GM04503 (cell line): ENCODE measurements at regions not wholly inside any gene's neighbourhood (a gene's known extent, or its start where the extent isn't known, plus 50 kb on each side); places are given as distances from the start of the nearest gene placed in this dataset.
"Not testable (repeated sequence)": the region's sequence is repeated elsewhere in the genome, so short reads cannot be mapped to it uniquely, and the experiment has no call there.

Experiments used
- DNase-seq: peaks from one replicate; pipeline ENCODE4 v3.0.0-alpha.2; 2012; ENCODE audit warnings: low read depth

DNA sequence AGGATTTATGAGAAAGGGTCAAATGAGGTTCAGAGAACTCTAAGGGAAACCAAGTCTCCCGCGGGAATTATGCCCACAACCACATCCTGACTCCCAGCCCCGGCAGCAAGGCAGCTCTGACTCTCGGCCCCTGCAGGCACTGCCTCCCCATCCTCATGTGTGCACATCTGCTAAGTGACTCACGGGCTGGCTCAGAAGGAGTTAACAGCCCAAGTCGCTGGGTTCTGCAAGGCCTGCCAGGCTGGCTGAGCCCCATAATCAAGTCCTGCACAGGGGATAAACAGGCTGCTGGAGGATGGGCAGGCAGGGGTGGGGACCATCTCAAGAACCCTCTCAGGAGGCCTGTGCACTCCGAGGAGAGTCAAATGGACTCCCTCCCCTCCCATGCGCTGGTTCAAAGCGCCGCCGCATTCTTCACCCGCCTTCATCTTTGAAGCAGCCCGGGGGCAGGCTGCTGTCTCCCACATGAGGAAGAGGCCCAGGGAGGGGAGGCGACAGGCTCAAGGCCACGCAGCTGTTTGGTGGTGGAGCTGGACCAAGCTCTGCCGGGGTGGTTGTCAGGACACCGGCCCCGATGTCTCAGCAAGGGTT lies 344.3 kb downstream of the MATN1 start:
- DNase-seq = peak; percentile 57

DNA sequence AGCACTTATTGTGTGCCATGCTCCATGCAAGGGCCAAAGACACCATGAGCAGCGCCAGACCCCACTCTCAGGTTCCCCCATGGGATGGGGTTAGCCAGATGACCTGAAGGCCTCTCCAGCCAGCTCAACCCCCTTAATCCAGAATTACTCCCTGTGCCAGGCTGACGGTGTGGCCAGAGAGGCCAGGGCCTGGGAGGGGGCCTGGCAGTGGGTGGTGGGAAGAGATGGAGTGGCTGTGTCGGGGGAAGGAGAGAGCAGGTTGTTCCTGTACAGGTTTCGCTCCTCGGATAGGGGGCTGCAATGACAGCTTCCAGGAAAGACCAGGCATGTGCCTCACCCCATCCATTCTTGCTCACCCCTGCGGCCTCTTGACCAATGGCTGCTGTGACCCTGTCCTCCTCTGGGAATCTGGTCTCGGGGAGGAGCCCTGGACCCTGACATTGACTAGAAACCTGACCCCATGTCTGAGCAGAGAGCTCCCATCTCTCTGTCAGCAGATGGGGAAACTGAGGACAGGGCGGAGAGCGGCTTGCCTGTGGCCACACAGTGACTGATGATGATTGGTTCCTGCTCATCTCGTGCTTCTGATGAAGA lies 345.3 kb downstream of the MATN1 start:
- no peak for DNase-seq

DNA sequence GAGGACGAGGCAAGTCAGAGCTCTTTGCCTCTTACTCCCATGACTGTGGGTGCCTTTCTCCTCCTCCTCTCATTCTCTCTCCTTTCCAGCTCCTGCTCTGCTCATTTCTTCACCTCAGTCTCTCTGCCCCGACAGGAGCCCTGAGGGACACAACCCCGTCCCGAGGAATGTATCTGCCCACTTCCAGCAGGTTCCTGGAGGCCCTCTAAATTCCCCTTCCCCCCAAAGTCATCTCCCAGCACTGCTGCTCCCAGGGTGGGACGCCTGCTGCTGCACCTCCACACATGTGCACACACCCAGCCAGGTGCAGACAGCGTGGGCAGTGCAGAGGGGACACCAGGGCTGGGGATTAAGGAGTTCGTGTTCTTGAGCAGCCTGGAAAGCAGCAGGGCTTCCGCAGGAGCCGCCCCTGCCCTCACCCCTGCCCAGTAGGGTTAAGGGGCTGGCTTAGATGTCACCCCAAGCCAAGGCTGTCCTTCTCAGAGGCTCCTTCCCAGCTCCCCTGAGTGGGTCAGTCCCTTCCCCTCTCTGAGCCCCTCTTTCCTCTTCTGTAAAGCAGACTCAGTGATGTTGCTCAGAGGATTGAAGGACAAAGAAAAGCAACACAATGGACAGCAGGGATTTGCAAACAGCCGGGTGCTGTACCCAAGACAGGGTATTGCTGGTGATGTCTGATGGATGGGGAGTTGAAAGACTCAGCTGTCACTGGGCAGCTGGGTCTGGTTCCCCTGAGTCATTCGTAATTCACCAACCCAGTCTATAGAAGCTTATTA lies 346.0 kb downstream of the MATN1 start:
- no peak for DNase-seq

DNA sequence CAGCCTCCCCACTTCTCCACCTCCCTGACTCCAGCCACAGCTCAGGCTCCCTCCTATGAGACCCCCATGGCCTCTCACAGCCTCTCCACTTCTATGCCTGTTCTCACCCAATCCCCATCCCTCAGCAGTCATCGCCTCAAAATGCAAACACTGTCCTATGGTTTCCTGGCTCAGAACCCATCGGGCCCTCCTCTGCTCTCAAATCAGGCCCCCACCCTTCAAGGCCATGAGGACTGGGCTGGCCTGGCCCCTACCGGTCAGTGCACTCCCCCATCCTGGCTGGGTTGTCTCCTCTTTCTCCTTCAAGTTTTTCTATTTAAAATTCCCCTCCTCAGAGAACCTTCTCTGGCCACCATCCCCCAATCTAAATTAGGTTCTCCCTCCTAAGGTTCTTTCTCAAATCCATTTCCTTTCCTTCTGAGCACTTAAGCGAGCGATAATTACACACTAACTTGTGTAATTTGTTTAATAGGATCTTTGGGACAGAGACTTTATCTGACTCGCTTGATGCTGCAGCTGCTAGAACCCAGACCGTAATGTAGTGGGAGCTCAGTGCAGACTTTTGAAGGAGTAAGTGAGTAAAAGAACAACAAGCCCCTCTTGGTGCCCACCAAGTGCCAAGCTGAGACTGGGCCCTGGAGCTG lies 347.2 kb downstream of the MATN1 start:
- no peak for DNase-seq

DNA sequence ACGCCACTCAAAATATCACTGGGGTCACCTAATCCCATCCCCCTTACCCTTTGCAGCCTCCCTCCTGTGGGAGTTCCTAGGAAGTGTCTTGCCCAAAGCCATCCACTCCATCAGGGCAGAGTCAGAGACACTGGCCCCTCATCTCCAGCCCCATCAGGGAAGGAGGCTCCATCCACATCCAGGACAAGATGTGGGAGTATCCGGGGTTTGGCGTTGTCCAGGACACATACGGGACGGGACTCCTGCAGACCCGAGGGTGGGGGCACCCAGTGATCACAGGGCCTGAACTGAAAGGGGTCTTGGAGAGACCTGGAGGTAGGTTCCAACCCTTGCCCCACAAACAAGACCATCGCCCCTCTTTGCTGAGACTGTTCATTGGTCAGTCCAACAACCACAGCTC lies 348.2 kb downstream of the MATN1 start:
- DNase-seq = no peak

DNA sequence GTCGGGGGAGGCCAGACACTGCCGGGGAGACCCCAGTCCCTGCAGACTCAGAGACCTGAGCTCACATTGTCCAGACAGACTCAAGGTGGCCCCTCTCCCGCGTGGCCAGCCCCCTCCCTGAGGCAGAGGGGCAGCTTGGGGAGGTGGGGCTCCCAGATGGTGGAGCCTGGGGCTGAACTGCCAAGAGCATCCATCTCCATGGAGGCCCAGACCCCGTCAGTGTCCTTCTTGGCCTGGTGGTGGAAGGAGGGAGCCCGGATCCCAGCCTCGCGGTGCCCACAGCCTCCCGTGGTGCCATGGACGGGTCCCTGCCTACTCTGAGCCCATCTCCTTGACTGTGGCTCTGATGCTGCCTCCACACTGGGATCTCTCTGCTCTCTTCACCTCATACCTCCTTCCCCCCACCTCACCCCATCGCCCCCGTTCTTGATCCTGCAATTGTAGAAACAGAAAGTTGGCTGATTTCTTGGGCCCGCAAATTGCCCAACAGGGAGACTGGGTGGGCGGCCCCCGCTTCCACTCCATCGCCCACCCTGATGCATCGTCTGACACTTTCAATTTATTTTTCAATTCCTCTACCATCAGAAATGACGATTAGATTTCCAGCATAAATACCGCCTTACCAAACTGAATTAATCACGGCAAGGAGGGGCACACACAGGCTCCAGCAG lies 348.9 kb downstream of the MATN1 start:
- DNase-seq = no peak

DNA sequence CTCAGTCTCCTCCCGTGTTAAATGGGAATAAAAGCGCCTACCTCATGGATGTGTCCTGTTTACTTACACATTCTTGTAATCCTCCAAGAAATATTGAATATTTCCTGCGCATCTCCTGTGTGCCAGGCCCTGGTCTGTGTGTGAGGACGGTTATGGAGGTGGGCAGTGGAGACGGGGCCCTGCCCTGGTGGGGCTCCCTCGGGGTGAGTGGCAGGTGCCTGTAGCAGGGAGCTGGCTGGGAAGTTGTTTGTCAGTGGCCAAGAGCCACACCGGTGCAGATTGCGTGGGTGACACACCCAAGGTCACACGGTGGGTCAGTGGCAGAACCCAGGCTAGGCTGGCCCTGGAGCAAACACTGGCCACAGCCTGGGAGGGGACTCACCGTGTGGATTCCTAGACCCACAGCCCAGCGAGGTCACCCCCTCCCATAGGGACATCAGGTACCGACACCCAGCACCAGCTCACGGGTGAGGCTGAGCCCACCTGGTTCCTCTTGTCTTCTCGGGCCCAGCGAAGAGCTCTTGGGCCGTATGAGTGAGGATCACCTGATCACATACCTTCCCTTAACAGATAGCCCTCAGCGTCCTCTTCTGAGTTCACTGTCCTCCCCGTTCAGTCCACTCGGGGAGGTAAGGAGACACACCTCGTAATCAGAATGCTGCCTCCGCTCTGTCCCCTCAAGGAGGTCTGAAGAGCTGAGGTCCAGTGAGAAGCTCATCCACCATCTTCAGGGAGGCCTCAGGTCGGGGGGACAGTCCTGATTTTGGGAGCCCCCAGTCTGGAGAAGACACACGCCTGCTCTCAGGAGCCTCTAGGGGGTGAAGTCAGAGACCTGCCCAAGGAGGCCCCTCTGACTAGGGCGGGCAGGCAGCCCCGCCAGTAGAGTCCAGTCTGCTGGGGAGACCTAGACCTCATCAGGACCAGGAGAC lies 349.6 kb downstream of the MATN1 start:
- DNase-seq = no peak

DNA sequence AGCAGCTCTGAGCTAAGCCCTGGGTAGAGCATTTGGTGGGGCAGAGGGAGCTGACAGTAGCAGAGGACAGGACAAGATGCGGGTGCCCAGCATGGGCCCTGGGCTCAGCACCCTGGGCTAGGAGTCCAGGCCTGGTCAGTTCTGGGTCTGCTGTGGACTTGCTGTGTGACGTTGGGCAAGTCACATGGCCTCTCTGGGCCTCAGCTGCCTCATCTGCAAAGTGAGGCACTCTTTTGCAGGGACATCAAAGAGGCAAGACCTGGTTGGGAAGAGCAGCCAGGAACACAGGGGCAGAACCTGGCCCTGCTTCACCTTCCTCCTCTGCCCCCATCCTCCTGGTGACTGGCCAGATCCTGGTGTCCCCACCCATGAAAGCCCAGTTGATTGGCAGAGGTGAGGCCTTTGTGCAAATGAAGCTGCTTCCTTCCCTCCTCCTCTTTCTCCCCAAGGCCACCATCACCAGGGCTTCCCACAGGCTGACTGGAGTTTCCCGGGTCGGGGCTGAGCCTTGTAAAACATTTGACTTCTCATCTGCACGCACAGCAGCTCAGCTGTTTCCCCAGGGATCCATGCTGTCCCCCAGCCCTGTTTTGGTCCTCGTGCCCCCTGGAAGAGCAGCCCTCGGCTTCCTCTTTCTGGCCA lies 350.5 kb downstream of the MATN1 start:
- DNase-seq = no peak

DNA sequence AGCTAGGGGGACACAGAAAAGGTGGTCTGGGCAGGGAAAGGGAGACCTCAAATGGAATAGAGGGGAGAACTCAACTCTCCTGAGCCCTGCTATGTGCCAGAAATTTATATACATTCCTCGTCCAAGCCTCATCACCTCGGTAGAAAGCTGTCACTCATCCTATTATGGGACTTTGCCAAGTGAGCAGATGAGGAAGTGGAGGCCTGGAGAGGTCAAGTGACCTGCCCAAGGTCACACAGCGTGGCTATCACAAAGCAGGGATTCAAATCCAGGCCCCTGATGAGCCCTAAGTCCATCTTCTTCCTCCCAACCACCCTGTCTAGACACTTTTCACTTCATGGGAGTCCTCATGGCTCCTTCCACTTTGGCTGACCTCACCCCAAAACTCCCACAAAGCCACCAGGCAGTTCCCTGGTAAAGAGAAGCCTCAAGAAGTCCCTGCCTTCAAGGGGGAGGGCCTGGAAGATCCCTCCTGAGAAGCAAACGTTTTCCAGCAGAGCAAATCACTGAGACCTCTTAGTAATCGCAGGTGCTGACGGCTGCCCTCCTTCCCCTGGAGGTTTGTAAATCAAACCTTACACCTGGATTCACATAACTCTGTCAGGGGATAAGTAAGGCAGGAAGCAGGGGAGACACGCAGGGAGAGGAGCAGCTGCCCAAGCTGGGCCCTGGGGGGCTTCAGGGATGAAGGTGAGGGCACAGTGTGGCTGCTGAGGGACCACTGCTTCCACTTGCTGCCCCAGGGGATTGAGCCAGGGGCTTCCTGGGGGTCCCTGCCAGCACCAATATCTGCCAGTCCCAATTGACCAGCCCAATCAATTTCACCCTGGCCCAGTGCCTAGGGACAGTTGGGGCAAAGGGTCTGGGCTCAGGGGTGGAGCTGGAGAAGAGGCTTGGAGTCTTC lies 351.2 kb downstream of the MATN1 start:
- no peak for DNase-seq

DNA sequence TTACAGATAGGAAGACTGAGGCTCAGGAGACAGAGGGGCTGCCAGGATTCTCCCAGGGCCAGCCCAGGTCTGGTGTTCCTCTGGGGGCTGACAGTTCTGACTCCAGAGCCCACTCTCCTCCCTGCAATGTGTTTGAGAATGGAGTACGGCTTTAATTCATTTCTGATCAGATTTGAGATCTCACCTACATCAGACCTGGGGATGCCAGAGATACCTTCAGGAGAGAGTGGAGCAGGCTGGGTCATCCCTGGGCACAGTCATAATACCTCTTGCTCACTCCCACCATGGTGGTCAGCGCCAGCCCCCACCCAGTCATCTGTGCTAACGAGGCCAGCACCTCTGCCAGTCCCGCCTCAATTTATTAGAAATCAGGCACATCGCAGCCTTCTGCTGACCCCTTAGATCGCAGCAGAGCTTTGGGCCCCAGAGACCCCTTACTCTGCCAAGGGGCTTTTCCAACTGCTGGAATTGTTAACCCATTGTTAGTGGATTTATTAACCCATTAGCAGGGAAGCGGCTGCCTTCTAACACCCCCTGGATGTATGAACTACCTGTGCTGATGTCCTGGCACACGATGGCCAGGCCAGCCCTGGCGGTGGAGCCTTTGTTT lies 352.1 kb downstream of the MATN1 start:
- DNase-seq = no peak

DNA sequence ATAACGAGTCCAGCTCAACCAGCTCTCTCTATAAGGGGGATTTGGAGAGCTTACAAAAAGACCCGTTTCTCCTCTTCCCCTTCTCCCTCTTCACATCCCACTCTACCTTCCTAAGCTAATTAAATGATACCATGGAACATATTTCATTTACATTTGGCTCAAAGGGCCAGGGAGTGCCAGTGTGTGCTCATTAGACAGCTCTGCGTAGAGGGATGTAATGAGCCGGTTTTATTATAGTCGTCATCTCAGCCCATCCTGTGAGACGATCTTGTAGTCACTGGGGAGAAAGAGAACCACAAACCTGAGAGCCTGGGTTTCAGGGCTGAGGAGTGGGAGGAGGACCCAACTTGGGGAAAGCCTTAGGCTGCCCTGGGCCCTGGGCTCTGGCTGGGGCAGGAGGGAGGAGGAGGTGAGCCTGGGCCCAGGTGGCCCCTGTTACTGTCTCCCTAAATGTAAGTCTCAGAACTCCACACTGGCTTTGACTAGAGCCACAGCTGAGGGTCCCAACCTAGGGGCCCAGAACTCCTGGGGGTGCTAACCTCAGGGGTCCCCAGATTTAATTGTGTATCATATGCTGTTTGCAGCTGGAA lies 354.6 kb downstream of the MATN1 start:
- no peak for DNase-seq

DNA sequence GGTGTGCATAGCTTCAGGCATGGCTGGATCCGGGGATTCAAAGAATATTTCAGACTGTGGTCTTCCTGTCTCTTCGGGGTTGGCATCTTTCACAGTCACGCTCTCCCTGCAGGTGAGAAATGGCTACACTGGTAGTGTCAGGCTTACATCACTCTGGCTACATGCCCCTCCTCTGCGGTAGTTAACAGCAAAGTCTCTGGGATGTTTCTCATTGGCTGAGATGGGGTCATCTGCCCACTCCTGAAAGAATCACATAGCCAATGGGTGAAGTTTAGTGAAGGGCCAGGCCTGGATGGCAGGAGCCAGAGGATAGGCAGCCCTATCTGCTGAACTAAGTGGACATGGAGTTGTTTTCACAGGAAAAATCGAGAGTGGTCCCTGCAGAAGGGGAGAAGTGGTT lies 356.5 kb downstream of the MATN1 start:
- no peak for DNase-seq

DNA sequence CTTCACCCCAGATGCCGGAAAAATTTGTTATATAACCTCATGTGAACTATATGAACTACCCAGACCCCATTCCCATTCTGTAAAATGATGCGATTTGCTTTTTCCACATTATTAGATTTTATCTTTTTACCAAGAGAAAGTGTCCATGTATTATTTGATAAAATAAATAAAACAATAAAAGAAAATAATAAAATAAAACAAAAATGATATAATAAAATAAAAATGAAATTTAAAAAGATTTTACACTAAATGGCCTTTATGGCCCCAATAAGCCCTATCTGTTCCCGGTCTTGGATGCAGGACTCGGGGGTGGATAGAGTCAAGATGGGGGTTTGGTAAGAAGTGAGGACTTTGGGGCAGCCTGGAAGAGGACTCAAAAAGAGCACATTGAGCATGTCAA lies 357.2 kb downstream of the MATN1 start:
- no peak for DNase-seq

DNA sequence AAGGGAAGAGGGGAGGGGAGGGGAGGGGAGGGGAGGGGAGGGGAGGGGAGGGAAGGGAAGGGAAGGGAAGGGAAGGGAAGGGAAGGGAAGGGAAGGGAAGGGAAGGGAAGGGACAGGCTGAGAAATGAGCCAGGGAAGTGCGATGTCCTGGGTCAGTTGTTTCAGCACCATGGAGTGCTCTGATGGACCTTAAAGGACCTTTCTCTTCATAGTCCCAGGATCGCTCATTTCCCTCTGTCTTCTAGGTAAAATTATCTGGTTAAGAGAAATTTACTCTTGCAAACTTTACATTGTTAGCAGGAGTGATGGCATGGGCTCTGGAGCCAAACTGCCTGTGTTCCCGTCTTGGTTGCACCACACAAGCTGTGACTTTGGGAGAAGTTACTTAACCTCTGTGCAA lies 357.8 kb downstream of the MATN1 start:
- no peak for DNase-seq

DNA sequence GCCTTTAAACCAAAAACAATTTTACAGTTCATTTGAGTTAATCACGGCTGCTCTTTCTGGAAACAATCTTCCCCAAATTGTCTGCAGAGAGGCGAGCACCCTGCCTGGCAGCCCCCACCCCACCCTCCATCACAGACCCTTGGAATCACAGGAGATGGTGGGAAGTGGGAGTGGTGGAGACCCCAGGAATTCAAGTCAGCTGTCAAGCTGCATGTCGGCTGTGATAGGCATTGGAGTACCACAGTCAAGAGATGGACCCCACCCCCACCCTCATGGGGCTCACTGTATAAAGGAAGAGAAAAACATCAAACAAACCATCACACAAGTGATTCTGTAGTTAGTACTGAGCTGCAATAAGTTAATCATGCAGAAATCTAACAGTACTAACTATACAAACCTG lies 360.4 kb downstream of the MATN1 start:
- no peak for DNase-seq

DNA sequence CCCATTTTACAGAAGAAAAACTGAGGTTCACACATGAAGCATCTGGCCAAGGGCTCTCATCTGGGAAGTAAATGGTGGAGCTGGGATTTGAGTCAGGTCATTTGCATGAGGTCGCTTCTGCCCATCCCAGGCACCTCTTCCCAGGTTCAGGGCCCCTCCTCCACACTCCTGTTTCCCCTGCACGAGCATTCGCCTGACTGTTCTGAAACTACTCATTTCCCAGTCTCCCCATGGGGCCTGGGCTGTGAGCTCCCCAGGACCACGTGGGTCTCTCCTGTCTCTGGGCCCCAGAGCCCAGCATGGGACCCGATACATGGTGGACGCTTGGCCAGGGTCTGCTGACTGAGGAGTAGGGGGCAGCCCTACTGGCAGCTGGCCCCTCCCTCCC lies 360.8 kb downstream of the MATN1 start:
- no peak for DNase-seq

DNA sequence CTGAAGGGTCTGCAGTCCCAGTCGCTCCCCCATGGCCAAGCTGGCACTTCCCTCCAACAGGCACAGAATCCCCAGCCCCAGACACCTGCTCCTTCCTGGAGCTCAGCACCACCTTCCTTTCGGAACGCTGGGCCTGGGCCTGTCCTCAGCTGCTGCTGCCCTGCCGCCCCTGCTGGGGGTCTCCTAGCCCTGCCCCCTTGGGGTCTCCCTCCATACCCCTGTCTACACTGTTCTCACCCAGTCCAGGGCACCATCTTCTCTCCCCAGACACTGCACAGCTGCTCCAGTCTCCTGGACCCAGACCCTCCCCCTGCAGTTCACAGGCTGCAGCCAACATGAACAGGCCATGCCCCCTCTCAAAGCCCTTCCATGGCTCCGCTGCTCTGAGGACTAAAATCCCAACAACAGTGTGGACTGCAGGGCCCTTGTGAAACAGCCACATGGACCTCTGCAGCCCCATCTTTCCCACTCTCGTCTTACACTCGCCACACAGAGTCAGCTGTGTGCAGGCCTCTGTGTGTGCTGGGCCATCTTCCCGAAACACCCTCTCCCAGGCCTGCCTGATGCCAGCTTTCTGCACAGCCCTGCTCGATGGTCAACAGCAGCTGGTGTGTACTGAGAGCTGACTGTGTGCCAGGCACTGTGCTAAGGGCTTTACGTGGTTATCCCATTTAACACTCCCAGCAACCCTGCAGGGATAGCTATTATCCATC lies 361.3 kb downstream of the MATN1 start:
- DNase-seq = not testable (repeated sequence)

DNA sequence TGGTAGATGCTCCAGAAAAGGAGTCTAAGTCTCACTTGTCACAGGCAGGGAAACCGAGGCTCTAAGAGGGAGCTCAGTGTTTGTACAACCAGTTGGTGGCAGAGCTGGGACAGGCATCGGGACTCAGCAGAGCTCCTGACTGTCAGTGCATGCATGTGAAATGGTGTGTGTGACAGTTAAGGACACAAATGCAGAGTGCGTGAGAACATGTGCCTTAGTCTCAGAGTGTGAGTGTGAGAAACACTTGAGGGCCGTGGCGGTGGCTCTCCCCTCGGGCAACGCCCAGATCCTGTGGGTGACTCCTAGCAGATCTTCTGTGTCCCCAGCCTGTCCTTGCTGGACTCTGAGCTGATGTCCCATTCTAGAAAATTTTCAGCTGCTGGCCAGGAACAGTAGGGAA lies 362.6 kb downstream of the MATN1 start:
- no peak for DNase-seq
